IPS-18a (cell line): ENCODE measurements at regions not wholly inside any gene's neighbourhood (a gene's known extent, or its start where the extent isn't known, plus 50 kb on each side); places are given as distances from the start of the nearest gene placed in this dataset.

Source experiments
- H3K27ac ChIP-seq: one replicate; pipeline ENCODE4 v1.5.1; 2013; ENCODE audit warnings: low read length
- H3K27me3 ChIP-seq: one replicate; pipeline ENCODE4 v1.6.1; 2013; ENCODE audit warnings: mild to moderate bottlenecking, low read length; ENCODE audit not compliant: control insufficient read depth, insufficient read depth
- H3K36me3 ChIP-seq: one replicate; pipeline ENCODE4 v1.6.1; 2013; ENCODE audit warnings: low read depth, low read length; ENCODE audit not compliant: control insufficient read depth
- H3K4me1 ChIP-seq: one replicate; pipeline ENCODE4 v1.6.1; 2013; ENCODE audit warnings: low read depth, low read length; ENCODE audit not compliant: control insufficient read depth
- H3K4me3 ChIP-seq: one replicate; pipeline ENCODE4 v1.5.1; 2013; ENCODE audit warnings: low read length
- H3K9ac ChIP-seq: one replicate; pipeline ENCODE4 v1.6.1; 2013; ENCODE audit warnings: mild to moderate bottlenecking, low read length, moderate library complexity
- H3K9me3 ChIP-seq: one replicate; pipeline ENCODE4 v1.6.1; 2013; ENCODE audit warnings: low read depth, low read length; ENCODE audit not compliant: control insufficient read depth

- Histone ChIP-seq H3K4me1 (no peaks in the 10 kb centered on the region), H3K9ac (no peak overlapping the region), H3K36me3 (no peaks in the 10 kb centered on the region), H3K27ac (no peak overlapping the region), H3K4me3 (no peak overlapping the region), H3K9me3 (no peaks in the 10 kb centered on the region), H3K27me3 (no peaks in the 10 kb centered on the region)
Measured at GRCh38 chr4:126799416-126799815, 833.3 kb upstream of the INTU start.

GRCh38 chr4:126799971-126800574, 832.7 kb upstream of the INTU start:
- Histone ChIP-seq H3K27me3 (no peaks in the 10 kb centered on the region), H3K4me3 (no peak overlapping the region), H3K9me3 (no peaks in the 10 kb centered on the region), H3K9ac (no peak overlapping the region), H3K36me3 (no peaks in the 10 kb centered on the region), H3K27ac (no peak overlapping the region), H3K4me1 (no peaks in the 10 kb centered on the region)

GRCh38 chr4:126800575-126801141, 832.1 kb upstream of the INTU start:
- Histone ChIP-seq H3K9ac (no peak overlapping the region), H3K36me3 (no peaks in the 10 kb centered on the region), H3K4me1 (no peaks in the 10 kb centered on the region), H3K27me3 (no peaks in the 10 kb centered on the region), H3K27ac (no peak overlapping the region), H3K9me3 (no peaks in the 10 kb centered on the region), H3K4me3 (no peak overlapping the region)

- Histone ChIP-seq H3K9me3 (no peaks in the 10 kb centered on the region), H3K27me3 (no peaks in the 10 kb centered on the region), H3K9ac (no peak overlapping the region), H3K4me3 (no peak overlapping the region), H3K27ac (no peak overlapping the region), H3K36me3 (no peaks in the 10 kb centered on the region), H3K4me1 (no peaks in the 10 kb centered on the region)
Measured at GRCh38 chr4:126807132-126807531, 825.6 kb upstream of the INTU start.

- H3K9ac ChIP-seq: no peak overlapping the region
- H3K4me1 ChIP-seq: no peaks in the 10 kb centered on the region
- no peak overlapping the region for H3K4me3 ChIP-seq
- no peaks in the 10 kb centered on the region for H3K36me3 ChIP-seq
- H3K27ac ChIP-seq: no peak overlapping the region
- no peaks in the 10 kb centered on the region for H3K27me3 ChIP-seq
- no peaks in the 10 kb centered on the region for H3K9me3 ChIP-seq
Measured at GRCh38 chr4:126812076-126812475, 820.7 kb upstream of the INTU start.

- H3K4me1 ChIP-seq: no peaks in the 10 kb centered on the region
- H3K9ac ChIP-seq: no peak overlapping the region
- H3K9me3 ChIP-seq: no peaks in the 10 kb centered on the region
- H3K27ac ChIP-seq: no peak overlapping the region
- H3K36me3 ChIP-seq: no peaks in the 10 kb centered on the region
- no peak overlapping the region for H3K4me3 ChIP-seq
- no peaks in the 10 kb centered on the region for H3K27me3 ChIP-seq
Measured at GRCh38 chr4:126820631-126821030, 812.1 kb upstream of the INTU start.

- Histone ChIP-seq H3K36me3 (no peaks in the 10 kb centered on the region), H3K9me3 (no peaks in the 10 kb centered on the region), H3K27me3 (no peaks in the 10 kb centered on the region), H3K4me1 (no peaks in the 10 kb centered on the region), H3K9ac (no peak overlapping the region), H3K27ac (no peak overlapping the region), H3K4me3 (no peak overlapping the region)
Measured at GRCh38 chr4:126821152-126821551, 811.6 kb upstream of the INTU start.

GRCh38 chr4:126825083-126825482, 807.7 kb upstream of the INTU start:
- no peak overlapping the region for H3K4me3 ChIP-seq
- H3K9ac ChIP-seq: no peak overlapping the region
- no peaks in the 10 kb centered on the region for H3K36me3 ChIP-seq
- no peaks in the 10 kb centered on the region for H3K27me3 ChIP-seq
- no peaks in the 10 kb centered on the region for H3K9me3 ChIP-seq
- H3K27ac ChIP-seq: no peak overlapping the region
- no peaks in the 10 kb centered on the region for H3K4me1 ChIP-seq

- Histone ChIP-seq H3K9me3 (no peaks in the 10 kb centered on the region), H3K27ac (no peak overlapping the region), H3K36me3 (no peaks in the 10 kb centered on the region), H3K27me3 (no peaks in the 10 kb centered on the region), H3K4me1 (no peaks in the 10 kb centered on the region), H3K9ac (no peak overlapping the region), H3K4me3 (no peak overlapping the region)
Measured at GRCh38 chr4:126827669-126828068, 805.1 kb upstream of the INTU start.

- Histone ChIP-seq H3K27me3 (no peaks in the 10 kb centered on the region), H3K4me1 (no peaks in the 10 kb centered on the region), H3K9me3 (no peaks in the 10 kb centered on the region), H3K27ac (no peak overlapping the region), H3K9ac (no peak overlapping the region), H3K36me3 (no peaks in the 10 kb centered on the region), H3K4me3 (no peak overlapping the region)
Measured at GRCh38 chr4:126834854-126835253, 797.9 kb upstream of the INTU start.

- H3K27ac ChIP-seq: no peak overlapping the region
- no peaks in the 10 kb centered on the region for H3K27me3 ChIP-seq
- H3K4me1 ChIP-seq: no peaks in the 10 kb centered on the region
- H3K36me3 ChIP-seq: no peaks in the 10 kb centered on the region
- H3K9me3 ChIP-seq: peaks cover 17% of the 10 kb centered on the region
- H3K4me3 ChIP-seq: no peak overlapping the region
- H3K9ac ChIP-seq: no peak overlapping the region
Measured at GRCh38 chr4:126838941-126839679, 793.6 kb upstream of the INTU start.
